Activated naive CD8-positive, alpha-beta T cell treated with anti-CD3 and anti-CD28 coated beads, Interleukin-2, amount 10 ng/mL, durations not matched to agents 7 days and 5 days (primary cell): ENCODE measurements at regions not wholly inside any gene's neighbourhood (a gene's known extent, or its start where the extent isn't known, plus 50 kb on each side); places are given as distances from the start of the nearest gene placed in this dataset.
"Not testable (repeated sequence)": the region's sequence is repeated elsewhere in the genome, so short reads cannot be mapped to it uniquely, and the experiment has no call there.

ENCODE experiments used
- ATAC-seq: fragments of 150-1000 bp; cut with Tn5 transposase; one replicate; pipeline ENCODE4 v1.10.0; 2021; ENCODE audit warnings: low read depth, moderate library complexity
- POLR2A ChIA-PET: fragments of 350-600 bp; sonication (Branson Sonifier 250); formaldehyde crosslinking; loops from one replicate; lab custom pipeline; 2021; ENCODE audit warnings: antibody characterized with exemption; lab: Charles Lee
- DNase-seq: peaks from one replicate; pipeline ENCODE4 v3.0.0; 2021
- H3K27ac Mint-ChIP-seq: one replicate; pipeline ENCODE4 v1.8.0; 2022; ENCODE audit warnings: mild to moderate bottlenecking, mixed read lengths
- H3K27me3 Mint-ChIP-seq: one replicate; pipeline ENCODE4 v1.8.0; 2022; ENCODE audit warnings: mild to moderate bottlenecking, moderate library complexity, mixed read lengths
- H3K36me3 Mint-ChIP-seq: one replicate; pipeline ENCODE4 v1.8.0; 2021; ENCODE audit warnings: mild to moderate bottlenecking, mixed read lengths
- H3K4me1 Mint-ChIP-seq: one replicate; pipeline ENCODE4 v1.8.0; 2021; ENCODE audit warnings: mixed read lengths
- H3K4me3 Mint-ChIP-seq: one replicate; pipeline ENCODE4 v1.8.0; 2022; ENCODE audit warnings: mild to moderate bottlenecking, moderate library complexity, mixed read lengths
- H3K9me3 Mint-ChIP-seq: one replicate; pipeline ENCODE4 v1.8.0; 2021; ENCODE audit warnings: mixed read lengths

- DNase-seq (no peak), ATAC-seq (no peak)
- Mint-ChIP-seq H3K36me3 (no peaks in the 10 kb centered on the region), H3K9me3 (peaks cover 2% of the 10 kb centered on the region), H3K4me1 (no peaks in the 10 kb centered on the region), H3K27ac (no peak overlapping the region), H3K27me3 (no peaks in the 10 kb centered on the region), H3K4me3 (no peak overlapping the region)
- POLR2A ChIA-PET, result no interaction called here
Measured at GRCh38 chr2:184186436-184186835, 411.9 kb upstream of the ZNF804A start.

- Mint-ChIP-seq H3K27me3 (no peaks in the 10 kb centered on the region), H3K36me3 (no peaks in the 10 kb centered on the region), H3K4me1 (no peaks in the 10 kb centered on the region), H3K4me3 (no peak overlapping the region), H3K9me3 (peaks cover 2% of the 10 kb centered on the region), H3K27ac (no peak overlapping the region)
- POLR2A ChIA-PET, result no interaction called here
- DNase-seq (no peak), ATAC-seq (no peak)
Measured at GRCh38 chr2:184187421-184187971, 410.8 kb upstream of the ZNF804A start.

- ATAC-seq (no peak), DNase-seq (no peak)
- Mint-ChIP-seq H3K36me3 (no peaks in the 10 kb centered on the region), H3K4me3 (no peak overlapping the region), H3K27me3 (no peaks in the 10 kb centered on the region), H3K27ac (no peak overlapping the region), H3K4me1 (no peaks in the 10 kb centered on the region), H3K9me3 (no peaks in the 10 kb centered on the region)
- POLR2A ChIA-PET, result no interaction called here
Measured at GRCh38 chr2:184190725-184191124, 407.6 kb upstream of the ZNF804A start.

GRCh38 chr2:184192649-184193048 is 405.7 kb upstream of the ZNF804A start:
- Mint-ChIP-seq H3K27ac (no peak overlapping the region), H3K4me1 (no peaks in the 10 kb centered on the region), H3K4me3 (no peak overlapping the region), H3K9me3 (no peaks in the 10 kb centered on the region), H3K36me3 (no peaks in the 10 kb centered on the region), H3K27me3 (no peaks in the 10 kb centered on the region)
- DNase-seq, result no peak
- ATAC-seq, result no peak
- POLR2A ChIA-PET, result no interaction called here

- ATAC-seq (no peak), DNase-seq (no peak)
- Mint-ChIP-seq H3K4me3 (no peak overlapping the region), H3K4me1 (no peaks in the 10 kb centered on the region), H3K27me3 (no peaks in the 10 kb centered on the region), H3K27ac (no peak overlapping the region), H3K36me3 (no peaks in the 10 kb centered on the region), H3K9me3 (no peaks in the 10 kb centered on the region)
- POLR2A ChIA-PET, result no interaction called here
Measured at GRCh38 chr2:184197413-184197812, 400.9 kb upstream of the ZNF804A start.

GRCh38 chr2:184198791-184199190 is 399.5 kb upstream of the ZNF804A start:
- ATAC-seq, POLR2A ChIA-PET, H3K27me3 Mint-ChIP-seq: not testable (repeated sequence)

GRCh38 chr2:184199274-184199673 is 399.1 kb upstream of the ZNF804A start:
- no peaks in the 10 kb centered on the region for H3K36me3 Mint-ChIP-seq
- DNase-seq (no peak), ATAC-seq (no peak)
- POLR2A ChIA-PET, result no interaction called here
- no peak overlapping the region for H3K27ac Mint-ChIP-seq
- H3K27me3 Mint-ChIP-seq, result no peaks in the 10 kb centered on the region
- no peaks in the 10 kb centered on the region for H3K4me1 Mint-ChIP-seq
- H3K4me3 Mint-ChIP-seq, result no peak overlapping the region
- no peaks in the 10 kb centered on the region for H3K9me3 Mint-ChIP-seq

More at GRCh38 chr2:184198791-184199190, 399.5 kb upstream of the ZNF804A start:
- H3K27ac Mint-ChIP-seq, H3K36me3 Mint-ChIP-seq, DNase-seq, H3K4me1 Mint-ChIP-seq, H3K9me3 Mint-ChIP-seq, H3K4me3 Mint-ChIP-seq: not testable (repeated sequence)

- H3K9me3 Mint-ChIP-seq, result no peaks in the 10 kb centered on the region
Measured at GRCh38 chr2:184201246-184201645, 397.1 kb upstream of the ZNF804A start.

GRCh38 chr2:184203661-184204060 is 394.7 kb upstream of the ZNF804A start:
- no peak for DNase-seq
- POLR2A ChIA-PET, result no interaction called here
- no peak for ATAC-seq
- H3K27me3 Mint-ChIP-seq, result no peaks in the 10 kb centered on the region
- no peaks in the 10 kb centered on the region for H3K36me3 Mint-ChIP-seq
- no peak overlapping the region for H3K27ac Mint-ChIP-seq
- H3K4me3 Mint-ChIP-seq, result no peak overlapping the region
- H3K9me3 Mint-ChIP-seq, result no peaks in the 10 kb centered on the region
- H3K4me1 Mint-ChIP-seq, result no peaks in the 10 kb centered on the region

More at GRCh38 chr2:184201246-184201645, 397.1 kb upstream of the ZNF804A start:
- no peaks in the 10 kb centered on the region for H3K4me1 Mint-ChIP-seq
- H3K4me3 Mint-ChIP-seq, result no peak overlapping the region
- DNase-seq (no peak), ATAC-seq (no peak)
- H3K27me3 Mint-ChIP-seq, result no peaks in the 10 kb centered on the region
- POLR2A ChIA-PET, result no interaction called here
- H3K36me3 Mint-ChIP-seq, result no peaks in the 10 kb centered on the region
- H3K27ac Mint-ChIP-seq, result no peak overlapping the region

GRCh38 chr2:184205048-184205596 is 393.2 kb upstream of the ZNF804A start:
- H3K9me3 Mint-ChIP-seq, result no peaks in the 10 kb centered on the region
- H3K27me3 Mint-ChIP-seq, result no peaks in the 10 kb centered on the region
- H3K4me3 Mint-ChIP-seq, result no peak overlapping the region
- POLR2A ChIA-PET, result no interaction called here
- DNase-seq, result no peak
- no peak for ATAC-seq
- H3K4me1 Mint-ChIP-seq, result no peaks in the 10 kb centered on the region
- H3K36me3 Mint-ChIP-seq, result no peaks in the 10 kb centered on the region
- H3K27ac Mint-ChIP-seq, result no peak overlapping the region

GRCh38 chr2:184206045-184206444 is 392.3 kb upstream of the ZNF804A start:
- H3K4me1 Mint-ChIP-seq, result no peaks in the 10 kb centered on the region
- ATAC-seq (no peak), DNase-seq (no peak)
- no peaks in the 10 kb centered on the region for H3K27me3 Mint-ChIP-seq
- POLR2A ChIA-PET, result no interaction called here
- H3K27ac Mint-ChIP-seq, result no peak overlapping the region
- no peaks in the 10 kb centered on the region for H3K9me3 Mint-ChIP-seq
- no peak overlapping the region for H3K4me3 Mint-ChIP-seq
- no peaks in the 10 kb centered on the region for H3K36me3 Mint-ChIP-seq

GRCh38 chr2:184210329-184210728 is 388.0 kb upstream of the ZNF804A start:
- Mint-ChIP-seq H3K9me3 (no peaks in the 10 kb centered on the region), H3K4me3 (no peak overlapping the region), H3K27me3 (no peaks in the 10 kb centered on the region), H3K36me3 (no peaks in the 10 kb centered on the region), H3K27ac (no peak overlapping the region), H3K4me1 (no peaks in the 10 kb centered on the region)
- POLR2A ChIA-PET, result no interaction called here
- ATAC-seq, result no peak
- no peak for DNase-seq

- ATAC-seq (no peak), DNase-seq (no peak)
- POLR2A ChIA-PET, result no interaction called here
- H3K4me3 Mint-ChIP-seq, result no peak overlapping the region
- H3K9me3 Mint-ChIP-seq, result peaks cover 6% of the 10 kb centered on the region
- H3K4me1 Mint-ChIP-seq, result no peaks in the 10 kb centered on the region
- H3K27me3 Mint-ChIP-seq, result no peaks in the 10 kb centered on the region
- no peak overlapping the region for H3K27ac Mint-ChIP-seq
- H3K36me3 Mint-ChIP-seq, result no peaks in the 10 kb centered on the region
Measured at GRCh38 chr2:184215745-184216144, 382.6 kb upstream of the ZNF804A start.

- Mint-ChIP-seq H3K9me3 (no peaks in the 10 kb centered on the region), H3K36me3 (no peaks in the 10 kb centered on the region), H3K27ac (no peak overlapping the region), H3K27me3 (no peaks in the 10 kb centered on the region), H3K4me1 (no peaks in the 10 kb centered on the region), H3K4me3 (no peak overlapping the region)
- ATAC-seq (no peak), DNase-seq (no peak)
- POLR2A ChIA-PET, result no interaction called here
Measured at GRCh38 chr2:184256611-184257010, 341.7 kb upstream of the ZNF804A start.
